ENCODE measurements at regions not wholly inside any gene's neighbourhood (a gene's known extent, or its start where the extent isn't known, plus 50 kb on each side); places are given as distances from the start of the nearest gene placed in this dataset.

GRCh38 chr3:150169330-150169940, 198.7 kb upstream of the PFN2 start:
- CTCF ChIA-PET = no interaction called here
- DNase-seq (ENCODE audit: low spot score) (no peak), ATAC-seq (no peak)
- H3K9me3 Mint-ChIP-seq = no peaks in the 10 kb centered on the region
- TF ChIP-seq SMAD4 (CRISPR knock-in tag; IDR thresholded peaks at IDR 0.05) = no peak
- peaks cover 6% of the 10 kb centered on the region; the same call in 1 of the 2 replicates for H3K27me3 Mint-ChIP-seq (ENCODE audit: low read depth)
- H3K36me3 Mint-ChIP-seq = no peaks in the 10 kb centered on the region
- H3K27ac Mint-ChIP-seq = no peak overlapping the region
- H3K4me1 Mint-ChIP-seq = peaks cover 10% of the 10 kb centered on the region
- H3K4me3 Mint-ChIP-seq = no peak overlapping the region
- POLR2A ChIA-PET = no interaction called here

GRCh38 chr3:150168698-150169097, 198.0 kb upstream of the PFN2 start:
- ATAC-seq (no peak), DNase-seq (ENCODE audit: low spot score) (no peak)
- Mint-ChIP-seq H3K36me3 (no peaks in the 10 kb centered on the region), H3K27ac (no peak overlapping the region), H3K9me3 (no peaks in the 10 kb centered on the region), H3K4me1 (peaks cover 10% of the 10 kb centered on the region), H3K4me3 (no peak overlapping the region), H3K27me3 (ENCODE audit: low read depth) (peaks cover 6% of the 10 kb centered on the region; the same call in 1 of the 2 replicates)
- ChIA-PET POLR2A (no interaction called here), CTCF (no interaction called here)
- no peak for TF ChIP-seq EMX1 (CRISPR knock-in tag; IDR thresholded peaks at IDR 0.05)
- no peak for TF ChIP-seq ZNF219 (CRISPR knock-in tag; IDR thresholded peaks at IDR 0.05; ENCODE audit: borderline replicate concordance)
- no peak for TF ChIP-seq ARID4B (CRISPR knock-in tag; IDR thresholded peaks at IDR 0.05; ENCODE audit: borderline replicate concordance)
- TF ChIP-seq NR3C1 (CRISPR knock-in tag; conservative IDR thresholded peaks at IDR 0.05; ENCODE audit: low read depth) = no peak
- TF ChIP-seq ESRRA (CRISPR knock-in tag; IDR thresholded peaks at IDR 0.05; ENCODE audit: borderline replicate concordance) = no peak
- TF ChIP-seq TCF7 (CRISPR knock-in tag; IDR thresholded peaks at IDR 0.05; ENCODE audit: low read depth) = no peak

GRCh38 chr3:150165396-150166094, 194.8 kb upstream of the PFN2 start:
- ATAC-seq = peak; percentile 65
- H3K9me3 Mint-ChIP-seq = peaks cover 11% of the 10 kb centered on the region
- DNase-seq (ENCODE audit: low spot score) = no peak
- H3K4me1 Mint-ChIP-seq = peaks cover 10% of the 10 kb centered on the region
- TF ChIP-seq ATF3 (CRISPR knock-in tag; conservative IDR thresholded peaks at IDR 0.05) (no peak), EMX1 (CRISPR knock-in tag; IDR thresholded peaks at IDR 0.05) (no peak), ZNF532 (CRISPR knock-in tag; IDR thresholded peaks at IDR 0.05; ENCODE audit: borderline replicate concordance) (no peak), PRDM15 (CRISPR knock-in tag; IDR thresholded peaks at IDR 0.05) (no peak), ZNF396 (CRISPR knock-in tag; IDR thresholded peaks at IDR 0.05; ENCODE audit: borderline replicate concordance) (no peak), FOXJ3 (CRISPR knock-in tag; IDR thresholded peaks at IDR 0.05; ENCODE audit: borderline replicate concordance) (no peak)
- H3K27ac Mint-ChIP-seq = no peak overlapping the region
- no peaks in the 10 kb centered on the region for H3K27me3 Mint-ChIP-seq (ENCODE audit: low read depth)
- no peak overlapping the region for H3K4me3 Mint-ChIP-seq
- ChIA-PET POLR2A (no interaction called here), CTCF (interaction anchor here (1.1 kb wide), 3 partner anchors 14 to 46 kb away, joined by 3 read pairs; no protein-coding TSS in a partner anchor)
- no peaks in the 10 kb centered on the region for H3K36me3 Mint-ChIP-seq
